ENCODE measurements at regions not wholly inside any gene's neighbourhood (a gene's known extent, or its start where the extent isn't known, plus 50 kb on each side); places are given as distances from the start of the nearest gene placed in this dataset.

DNA sequence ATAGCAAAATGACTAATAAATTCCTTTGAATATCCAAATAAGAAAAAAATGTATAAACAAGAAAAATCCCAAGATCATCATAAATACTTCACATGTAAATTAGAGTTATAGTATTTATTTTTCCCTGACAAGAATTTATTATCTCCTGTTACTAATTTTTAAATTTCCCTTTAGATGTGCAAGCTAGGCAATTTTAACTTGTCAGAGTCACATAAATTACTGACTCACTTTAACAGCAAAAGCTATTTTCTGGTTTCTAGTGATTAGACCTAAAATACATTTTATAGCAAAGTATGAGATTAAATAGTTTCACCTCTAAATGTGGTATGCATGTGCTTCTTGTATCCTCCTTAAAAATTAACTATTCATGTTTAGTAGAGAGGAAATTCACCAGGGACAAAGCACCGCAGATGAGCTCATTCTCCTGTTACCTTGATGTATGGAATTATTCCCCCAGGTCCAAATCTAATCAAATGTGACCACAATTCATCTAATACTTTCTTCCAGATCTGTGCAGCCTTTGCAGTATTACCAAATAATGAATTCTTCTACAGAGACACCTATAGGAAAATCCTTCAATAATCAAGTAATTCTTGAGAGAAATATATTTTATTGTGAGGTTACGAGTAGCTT is 621.2 kb downstream of the DNAJB9 start:
- TF ChIP-seq, protein P1, sequence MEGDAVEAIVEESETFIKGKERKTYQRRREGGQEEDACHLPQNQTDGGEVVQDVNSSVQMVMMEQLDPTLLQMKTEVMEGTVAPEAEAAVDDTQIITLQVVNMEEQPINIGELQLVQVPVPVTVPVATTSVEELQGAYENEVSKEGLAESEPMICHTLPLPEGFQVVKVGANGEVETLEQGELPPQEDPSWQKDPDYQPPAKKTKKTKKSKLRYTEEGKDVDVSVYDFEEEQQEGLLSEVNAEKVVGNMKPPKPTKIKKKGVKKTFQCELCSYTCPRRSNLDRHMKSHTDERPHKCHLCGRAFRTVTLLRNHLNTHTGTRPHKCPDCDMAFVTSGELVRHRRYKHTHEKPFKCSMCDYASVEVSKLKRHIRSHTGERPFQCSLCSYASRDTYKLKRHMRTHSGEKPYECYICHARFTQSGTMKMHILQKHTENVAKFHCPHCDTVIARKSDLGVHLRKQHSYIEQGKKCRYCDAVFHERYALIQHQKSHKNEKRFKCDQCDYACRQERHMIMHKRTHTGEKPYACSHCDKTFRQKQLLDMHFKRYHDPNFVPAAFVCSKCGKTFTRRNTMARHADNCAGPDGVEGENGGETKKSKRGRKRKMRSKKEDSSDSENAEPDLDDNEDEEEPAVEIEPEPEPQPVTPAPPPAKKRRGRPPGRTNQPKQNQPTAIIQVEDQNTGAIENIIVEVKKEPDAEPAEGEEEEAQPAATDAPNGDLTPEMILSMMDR (IDR thresholded peaks at IDR 0.05): no peak
- TF ChIP-seq POLR2A (IDR thresholded peaks at IDR 0.05; ENCODE audit: low read depth): no peak

Measured in esophagus muscularis mucosa (tissue), 3 donors.